GM12872 (cell line): ENCODE measurements at regions not wholly inside any gene's neighbourhood (a gene's known extent, or its start where the extent isn't known, plus 50 kb on each side); places are given as distances from the start of the nearest gene placed in this dataset.

ENCODE experiments used
- TF ChIP-seq, protein P1 (sequence below): IDR thresholded peaks from 3 replicates; pipeline ENCODE4 v1.5.1; 2011; ENCODE audit warnings: low read depth, mild to moderate bottlenecking, low read length, moderate library complexity; ENCODE audit not compliant: insufficient read depth

DNA sequence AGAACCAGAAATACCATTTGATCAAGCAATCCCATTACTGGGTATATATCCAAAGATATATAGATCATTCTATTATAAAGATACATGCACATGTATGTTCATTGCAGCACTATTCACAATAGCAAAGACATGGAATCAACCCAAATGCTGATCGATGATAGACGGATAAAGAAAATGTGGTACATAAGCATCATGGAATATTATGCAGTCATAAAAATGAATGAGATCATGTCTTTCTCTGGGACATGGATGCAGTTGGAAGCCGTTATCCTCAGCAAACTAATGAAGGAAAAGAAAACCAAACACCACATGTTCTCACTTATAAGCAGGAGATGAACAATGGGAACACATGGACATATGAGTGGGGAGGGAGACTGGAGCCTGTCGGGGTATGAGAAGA lies 1540.9 kb upstream of the MIR17HG start:
- TF ChIP-seq, protein P1, sequence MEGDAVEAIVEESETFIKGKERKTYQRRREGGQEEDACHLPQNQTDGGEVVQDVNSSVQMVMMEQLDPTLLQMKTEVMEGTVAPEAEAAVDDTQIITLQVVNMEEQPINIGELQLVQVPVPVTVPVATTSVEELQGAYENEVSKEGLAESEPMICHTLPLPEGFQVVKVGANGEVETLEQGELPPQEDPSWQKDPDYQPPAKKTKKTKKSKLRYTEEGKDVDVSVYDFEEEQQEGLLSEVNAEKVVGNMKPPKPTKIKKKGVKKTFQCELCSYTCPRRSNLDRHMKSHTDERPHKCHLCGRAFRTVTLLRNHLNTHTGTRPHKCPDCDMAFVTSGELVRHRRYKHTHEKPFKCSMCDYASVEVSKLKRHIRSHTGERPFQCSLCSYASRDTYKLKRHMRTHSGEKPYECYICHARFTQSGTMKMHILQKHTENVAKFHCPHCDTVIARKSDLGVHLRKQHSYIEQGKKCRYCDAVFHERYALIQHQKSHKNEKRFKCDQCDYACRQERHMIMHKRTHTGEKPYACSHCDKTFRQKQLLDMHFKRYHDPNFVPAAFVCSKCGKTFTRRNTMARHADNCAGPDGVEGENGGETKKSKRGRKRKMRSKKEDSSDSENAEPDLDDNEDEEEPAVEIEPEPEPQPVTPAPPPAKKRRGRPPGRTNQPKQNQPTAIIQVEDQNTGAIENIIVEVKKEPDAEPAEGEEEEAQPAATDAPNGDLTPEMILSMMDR = no peak

DNA sequence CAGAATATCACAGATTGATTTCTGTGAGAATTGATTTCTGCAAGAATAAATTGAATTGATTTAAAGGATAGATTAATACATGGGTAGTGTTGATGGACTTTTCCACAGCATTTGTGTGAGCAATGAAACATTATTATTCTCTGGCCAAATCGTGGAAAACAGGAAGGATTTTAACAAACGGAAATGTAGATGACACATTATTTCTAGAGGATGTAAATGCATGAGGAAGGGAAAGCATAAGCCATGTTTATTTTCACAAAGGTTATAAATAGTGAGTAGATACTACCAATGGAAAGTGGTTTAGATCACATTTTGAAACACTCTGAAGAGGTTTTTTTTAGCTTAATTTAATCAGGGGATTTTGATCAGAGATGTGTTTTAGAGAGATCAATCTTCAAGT lies 1534.6 kb upstream of the MIR17HG start:
- TF ChIP-seq, protein P1 = no peak

DNA sequence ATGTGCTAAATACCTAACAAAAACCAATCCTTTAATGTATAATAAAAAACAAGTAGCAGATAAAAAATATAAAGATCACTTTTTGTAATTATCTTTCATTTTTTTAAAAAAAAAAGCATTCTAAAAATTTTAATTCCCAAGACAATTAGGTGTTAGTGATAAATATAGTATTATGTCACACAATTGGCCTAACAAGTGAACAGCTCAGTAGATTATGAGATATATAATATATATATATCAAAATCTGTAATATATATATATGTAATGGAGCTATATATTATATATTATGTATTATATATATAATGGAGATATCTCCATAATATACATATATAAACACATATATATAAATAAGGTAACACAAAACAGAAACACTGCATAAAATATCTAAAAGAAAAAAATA lies 1531.1 kb upstream of the MIR17HG start:
- TF ChIP-seq, protein P1 = no peak

DNA sequence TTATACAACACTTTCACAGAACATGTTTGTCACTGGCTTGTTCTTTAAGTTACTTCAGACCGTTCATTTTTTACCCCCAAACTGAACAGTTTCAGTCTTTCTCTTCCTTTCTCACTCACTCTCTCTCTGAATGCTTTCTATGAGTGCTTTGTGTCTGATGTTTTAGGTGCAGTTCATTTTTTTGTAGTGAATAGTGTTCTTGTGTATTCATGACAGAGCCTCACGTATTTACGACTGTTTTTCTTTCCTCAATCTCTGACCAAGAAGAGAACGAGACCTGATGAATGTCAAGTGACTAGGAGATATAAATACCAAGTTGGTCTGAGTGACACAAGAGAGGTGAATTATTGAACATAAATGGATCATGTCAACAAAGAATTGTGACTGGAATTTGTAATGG lies 1525.0 kb upstream of the MIR17HG start:
- TF ChIP-seq, protein P1 = no peak

GRCh38 chr13:89827552-89827951 lies 1519.9 kb upstream of the MIR17HG start:
- TF ChIP-seq, protein P1 = no peak

DNA sequence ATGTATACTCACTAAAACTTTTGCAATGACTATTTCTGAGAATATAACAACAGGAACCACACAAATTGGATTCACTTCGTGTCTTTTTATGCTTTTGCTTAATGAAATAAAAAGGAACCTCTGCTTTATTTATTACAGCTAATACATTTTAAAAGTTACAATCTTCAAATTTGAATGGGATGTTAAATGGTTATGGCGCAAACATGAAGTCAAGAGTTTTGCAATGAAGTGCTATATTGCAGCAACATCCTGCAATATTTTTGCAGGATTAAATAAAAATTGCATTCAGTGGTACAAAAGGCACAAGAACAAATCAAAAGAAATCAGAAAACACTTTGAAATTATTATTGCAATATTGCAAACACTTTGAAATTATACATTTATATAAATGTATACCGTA lies 1519.0 kb upstream of the MIR17HG start:
- TF ChIP-seq, protein P1 = no peak

DNA sequence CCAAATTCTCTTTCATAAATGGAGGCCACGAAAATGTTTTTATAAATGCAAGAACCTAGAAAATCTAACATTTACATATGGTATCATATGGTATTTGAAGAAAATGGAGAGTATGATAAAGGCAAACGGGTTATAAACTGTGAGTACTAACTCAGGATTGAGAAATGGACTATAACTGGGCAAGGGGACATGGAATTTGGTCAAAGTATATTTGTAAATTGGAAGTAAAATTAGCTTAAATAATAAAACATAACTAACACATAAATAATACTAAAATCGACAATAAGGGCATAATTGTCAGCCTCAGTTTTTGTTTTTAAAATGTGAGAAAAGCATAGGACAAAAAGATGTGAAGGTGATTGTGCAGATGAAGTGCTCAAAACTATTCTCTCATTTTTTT lies 1516.3 kb upstream of the MIR17HG start:
- TF ChIP-seq, protein P1 = no peak

GRCh38 chr13:89832827-89833226 lies 1514.7 kb upstream of the MIR17HG start:
- TF ChIP-seq, protein P1 = no peak
